ENCODE measurements at regions not wholly inside any gene's neighbourhood (a gene's known extent, or its start where the extent isn't known, plus 50 kb on each side); places are given as distances from the start of the nearest gene placed in this dataset.

DNA sequence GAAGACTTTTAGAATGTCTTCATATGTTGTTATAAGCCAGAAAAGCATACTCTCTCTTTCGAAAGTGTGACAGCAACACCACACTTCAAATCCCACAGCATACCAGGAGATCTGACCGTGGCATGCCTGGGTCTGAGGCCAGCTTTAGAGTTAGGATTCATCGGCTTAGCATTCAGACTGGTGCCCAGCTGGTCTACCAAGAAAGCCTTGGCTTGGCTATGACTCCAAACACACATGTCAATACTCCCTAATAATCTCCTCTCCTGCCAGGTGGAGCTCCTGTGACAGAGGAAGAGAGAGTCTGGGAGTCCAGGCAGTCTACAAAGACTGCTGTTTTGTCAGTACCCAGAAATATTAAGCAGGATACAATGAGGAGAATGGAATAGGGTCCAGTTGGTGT, 77.1 kb upstream of the MAN1A1 start:
- TF ChIP-seq ZNF557 (CRISPR knock-in tag; IDR thresholded peaks at IDR 0.05), result no peak
- TF ChIP-seq, protein P1, sequence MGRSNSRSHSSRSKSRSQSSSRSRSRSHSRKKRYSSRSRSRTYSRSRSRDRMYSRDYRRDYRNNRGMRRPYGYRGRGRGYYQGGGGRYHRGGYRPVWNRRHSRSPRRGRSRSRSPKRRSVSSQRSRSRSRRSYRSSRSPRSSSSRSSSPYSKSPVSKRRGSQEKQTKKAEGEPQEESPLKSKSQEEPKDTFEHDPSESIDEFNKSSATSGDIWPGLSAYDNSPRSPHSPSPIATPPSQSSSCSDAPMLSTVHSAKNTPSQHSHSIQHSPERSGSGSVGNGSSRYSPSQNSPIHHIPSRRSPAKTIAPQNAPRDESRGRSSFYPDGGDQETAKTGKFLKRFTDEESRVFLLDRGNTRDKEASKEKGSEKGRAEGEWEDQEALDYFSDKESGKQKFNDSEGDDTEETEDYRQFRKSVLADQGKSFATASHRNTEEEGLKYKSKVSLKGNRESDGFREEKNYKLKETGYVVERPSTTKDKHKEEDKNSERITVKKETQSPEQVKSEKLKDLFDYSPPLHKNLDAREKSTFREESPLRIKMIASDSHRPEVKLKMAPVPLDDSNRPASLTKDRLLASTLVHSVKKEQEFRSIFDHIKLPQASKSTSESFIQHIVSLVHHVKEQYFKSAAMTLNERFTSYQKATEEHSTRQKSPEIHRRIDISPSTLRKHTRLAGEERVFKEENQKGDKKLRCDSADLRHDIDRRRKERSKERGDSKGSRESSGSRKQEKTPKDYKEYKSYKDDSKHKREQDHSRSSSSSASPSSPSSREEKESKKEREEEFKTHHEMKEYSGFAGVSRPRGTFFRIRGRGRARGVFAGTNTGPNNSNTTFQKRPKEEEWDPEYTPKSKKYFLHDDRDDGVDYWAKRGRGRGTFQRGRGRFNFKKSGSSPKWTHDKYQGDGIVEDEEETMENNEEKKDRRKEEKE (IDR thresholded peaks at IDR 0.05), result no peak
- TF ChIP-seq EHMT2 (IDR thresholded peaks at IDR 0.05; ENCODE audit: borderline replicate concordance, low read depth, low read length), result no peak
- TF ChIP-seq, protein P2, sequence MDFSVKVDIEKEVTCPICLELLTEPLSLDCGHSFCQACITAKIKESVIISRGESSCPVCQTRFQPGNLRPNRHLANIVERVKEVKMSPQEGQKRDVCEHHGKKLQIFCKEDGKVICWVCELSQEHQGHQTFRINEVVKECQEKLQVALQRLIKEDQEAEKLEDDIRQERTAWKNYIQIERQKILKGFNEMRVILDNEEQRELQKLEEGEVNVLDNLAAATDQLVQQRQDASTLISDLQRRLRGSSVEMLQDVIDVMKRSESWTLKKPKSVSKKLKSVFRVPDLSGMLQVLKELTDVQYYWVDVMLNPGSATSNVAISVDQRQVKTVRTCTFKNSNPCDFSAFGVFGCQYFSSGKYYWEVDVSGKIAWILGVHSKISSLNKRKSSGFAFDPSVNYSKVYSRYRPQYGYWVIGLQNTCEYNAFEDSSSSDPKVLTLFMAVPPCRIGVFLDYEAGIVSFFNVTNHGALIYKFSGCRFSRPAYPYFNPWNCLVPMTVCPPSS (IDR thresholded peaks at IDR 0.05), result no peak
- no peak for TF ChIP-seq TSC22D2 (CRISPR knock-in tag; IDR thresholded peaks at IDR 0.05; ENCODE audit: borderline replicate concordance)
- no peak for TF ChIP-seq HOXA3 (CRISPR knock-in tag; IDR thresholded peaks at IDR 0.05)
- TF ChIP-seq, protein P3, sequence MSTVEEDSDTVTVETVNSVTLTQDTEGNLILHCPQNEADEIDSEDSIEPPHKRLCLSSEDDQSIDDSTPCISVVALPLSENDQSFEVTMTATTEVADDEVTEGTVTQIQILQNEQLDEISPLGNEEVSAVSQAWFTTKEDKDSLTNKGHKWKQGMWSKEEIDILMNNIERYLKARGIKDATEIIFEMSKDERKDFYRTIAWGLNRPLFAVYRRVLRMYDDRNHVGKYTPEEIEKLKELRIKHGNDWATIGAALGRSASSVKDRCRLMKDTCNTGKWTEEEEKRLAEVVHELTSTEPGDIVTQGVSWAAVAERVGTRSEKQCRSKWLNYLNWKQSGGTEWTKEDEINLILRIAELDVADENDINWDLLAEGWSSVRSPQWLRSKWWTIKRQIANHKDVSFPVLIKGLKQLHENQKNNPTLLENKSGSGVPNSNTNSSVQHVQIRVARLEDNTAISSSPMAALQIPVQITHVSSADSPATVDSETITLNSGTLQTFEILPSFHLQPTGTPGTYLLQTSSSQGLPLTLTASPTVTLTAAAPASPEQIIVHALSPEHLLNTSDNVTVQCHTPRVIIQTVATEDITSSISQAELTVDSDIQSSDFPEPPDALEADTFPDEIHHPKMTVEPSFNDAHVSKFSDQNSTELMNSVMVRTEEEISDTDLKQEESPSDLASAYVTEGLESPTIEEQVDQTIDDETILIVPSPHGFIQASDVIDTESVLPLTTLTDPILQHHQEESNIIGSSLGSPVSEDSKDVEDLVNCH (CRISPR knock-in tag; IDR thresholded peaks at IDR 0.05), result no peak
- intact Hi-C loops (cut with micrococcal nuclease; ENCODE audit: unreplicated experiment), result no loop called here
- Histone ChIP-seq H2AFZ (ENCODE audit: low read length) (no peak overlapping the region), H3K4me3 (replicated peaks in 1 of 3; ENCODE audit: insufficient read depth in 1 of 3, low read depth in 2 of 3, low read length in 3 of 3) (no peak overlapping the region), H3K36me3 (replicated peaks in 1 of 2; ENCODE audit: control insufficient read depth in 1 of 2, insufficient read depth in 2 of 2, low read length in 2 of 2) (no peaks in the 10 kb centered on the region), H3K9ac (ENCODE audit: insufficient read depth, low read depth, low read length) (no peak overlapping the region), H4K20me1 (ENCODE audit: insufficient read depth, low read length) (no peaks in the 10 kb centered on the region), H3K4me1 (ENCODE audit: insufficient read depth, low read length) (no peaks in the 10 kb centered on the region), H3K4me2 (ENCODE audit: low read depth, low read length) (no peak overlapping the region), H3K27ac (ENCODE audit: extremely low read length, insufficient read depth, low read length) (no peak overlapping the region), H3K79me2 (ENCODE audit: insufficient read depth, low read length) (no peaks in the 10 kb centered on the region), H3K27me3 (ENCODE audit: control insufficient read depth in 1 of 2, insufficient read depth in 2 of 2, low read length in 2 of 2) (no peaks in the 10 kb centered on the region), H3K9me3 (ENCODE audit: low read length) (no peaks in the 10 kb centered on the region)
- 18% methylated on average over 3 of the region's 3 CpGs for WGBS (ENCODE audit: low lambda C conversion rate)
- ATAC-seq (peak; percentile 31; the same call in 1 of the 3 replicates), FAIRE-seq (no peak), DNase-seq (ENCODE audit: low spot score) (no peak)
- POLR2A ChIA-PET, result no interaction called here
- BruUV-seq (replicated peaks), result no TSS peak
- in situ Hi-C loops (cut with HindIII; ENCODE audit: extremely low pct_ligation_motif_present, low pct_unique_long_range_greater_than_20kb), result no loop called here
- CTCF ChIA-PET (ENCODE audit: low intra/inter-chr PET ratio, low total read pairs), result no interaction called here
